Stimulated activated CD8-positive, alpha-beta memory T cell treated with anti-CD3 and anti-CD28 coated beads, Interleukin-7, amount 100 ng/mL, for 48 hours (primary cell): ENCODE measurements at regions not wholly inside any gene's neighbourhood (a gene's known extent, or its start where the extent isn't known, plus 50 kb on each side); places are given as distances from the start of the nearest gene placed in this dataset.
"Not testable (repeated sequence)": the region's sequence is repeated elsewhere in the genome, so short reads cannot be mapped to it uniquely, and the experiment has no call there.

ENCODE experiments used
- DNase-seq, 2 donors: peaks; one replicate each; pipeline ENCODE4 v3.0.0-alpha.2; 2020; ENCODE audit warnings: low read depth in 1 of 2; ENCODE audit errors: extremely low read depth in 1 of 2

GRCh38 chr1:172833954-172834353 is 175.1 kb downstream of the FASLG start:
- DNase-seq: no peak

GRCh38 chr1:172834609-172835008 is 175.7 kb downstream of the FASLG start:
- DNase-seq: no peak

- no peak for DNase-seq
Observed at GRCh38 chr1:172835834-172836233, 176.9 kb downstream of the FASLG start.

- DNase-seq: peak in 1 of 2 donors; percentile 16
Observed at GRCh38 chr1:172837816-172838679, 179.1 kb downstream of the FASLG start.

- no peak for DNase-seq
Observed at GRCh38 chr1:172838680-172839313, 179.9 kb downstream of the FASLG start.

- not testable (repeated sequence) for DNase-seq
Observed at GRCh38 chr1:172839639-172840038, 180.7 kb downstream of the FASLG start.

GRCh38 chr1:172843444-172843843 is 184.5 kb downstream of the FASLG start:
- no peak for DNase-seq

- peak; percentile 56 to 71 for DNase-seq
Observed at GRCh38 chr1:172845371-172845770, 186.5 kb downstream of the FASLG start.

- no peak for DNase-seq
Observed at GRCh38 chr1:172845865-172846264, 187.0 kb downstream of the FASLG start.

GRCh38 chr1:172847814-172848213 is 188.9 kb downstream of the FASLG start:
- DNase-seq: not testable (repeated sequence)

- no peak for DNase-seq
Observed at GRCh38 chr1:172849653-172850052, 190.8 kb downstream of the FASLG start.

GRCh38 chr1:172851077-172851476 is 192.2 kb downstream of the FASLG start:
- DNase-seq: no peak

GRCh38 chr1:172851856-172852255 is 193.0 kb downstream of the FASLG start:
- no peak for DNase-seq

GRCh38 chr1:172855983-172856382 is 194.8 kb downstream of the TNFSF18 start:
- not testable (repeated sequence) for DNase-seq

- DNase-seq: no peak
Observed at GRCh38 chr1:172863031-172863430, 187.7 kb downstream of the TNFSF18 start.

GRCh38 chr1:172867216-172867818 is 183.4 kb downstream of the TNFSF18 start:
- no peak for DNase-seq

- DNase-seq: no peak
Observed at GRCh38 chr1:172870901-172871606, 179.7 kb downstream of the TNFSF18 start.

GRCh38 chr1:172874950-172875349 is 175.8 kb downstream of the TNFSF18 start:
- no peak for DNase-seq

- no peak for DNase-seq
Observed at GRCh38 chr1:172875892-172876291, 174.8 kb downstream of the TNFSF18 start.

GRCh38 chr1:172882385-172882784 is 168.4 kb downstream of the TNFSF18 start:
- no peak for DNase-seq

GRCh38 chr1:172882791-172883386 is 167.9 kb downstream of the TNFSF18 start:
- no peak for DNase-seq
